ENCODE measurements at regions not wholly inside any gene's neighbourhood (a gene's known extent, or its start where the extent isn't known, plus 50 kb on each side); places are given as distances from the start of the nearest gene placed in this dataset.
"Not testable (repeated sequence)": the region's sequence is repeated elsewhere in the genome, so short reads cannot be mapped to it uniquely, and the experiment has no call there.

- no peak for TF ChIP-seq CTCF (IDR thresholded peaks at IDR 0.05; ENCODE audit: low read depth, low read length, missing control alignments)
- no peak overlapping the region for H3K4me3 ChIP-seq (ENCODE audit: low read depth, low read length)
Observed at GRCh38 chr7:79933144-79933543, 201.5 kb upstream of the GNAI1 start.

GRCh38 chr7:79930604-79931003 lies 204.0 kb upstream of the GNAI1 start:
- no peak for TF ChIP-seq CTCF (IDR thresholded peaks at IDR 0.05; ENCODE audit: low read depth, low read length, missing control alignments)
- no peak for DNase-seq (ENCODE audit: low read depth)
- no peak overlapping the region for H3K4me3 ChIP-seq (ENCODE audit: low read depth, low read length)

More at GRCh38 chr7:79933144-79933543, 201.5 kb upstream of the GNAI1 start:
- no peak for DNase-seq (ENCODE audit: low read depth)

- no peak for TF ChIP-seq CTCF (IDR thresholded peaks at IDR 0.05; ENCODE audit: low read depth, low read length, missing control alignments)
- no peak overlapping the region for H3K4me3 ChIP-seq (ENCODE audit: low read depth, low read length)
- DNase-seq (ENCODE audit: low read depth), result no peak
Observed at GRCh38 chr7:79927116-79927515, 207.5 kb upstream of the GNAI1 start.

- H3K4me3 ChIP-seq (ENCODE audit: low read depth, low read length), result no peak overlapping the region
- DNase-seq (ENCODE audit: low read depth), result no peak
- no peak for TF ChIP-seq CTCF (IDR thresholded peaks at IDR 0.05; ENCODE audit: low read depth, low read length, missing control alignments)
Observed at GRCh38 chr7:79923953-79924352, 210.7 kb upstream of the GNAI1 start.

GRCh38 chr7:79922894-79923293 lies 211.7 kb upstream of the GNAI1 start:
- DNase-seq (ENCODE audit: low read depth), result no peak
- no peak for TF ChIP-seq CTCF (IDR thresholded peaks at IDR 0.05; ENCODE audit: low read depth, low read length, missing control alignments)

GRCh38 chr7:79921976-79922375 lies 212.7 kb upstream of the GNAI1 start:
- no peak for DNase-seq (ENCODE audit: low read depth)
- TF ChIP-seq CTCF (IDR thresholded peaks at IDR 0.05; ENCODE audit: low read depth, low read length, missing control alignments), result no peak
- H3K4me3 ChIP-seq (ENCODE audit: low read depth, low read length), result no peak overlapping the region

More at GRCh38 chr7:79922894-79923293, 211.7 kb upstream of the GNAI1 start:
- H3K4me3 ChIP-seq (ENCODE audit: low read depth, low read length), result no peak overlapping the region

- not testable (repeated sequence) for H3K4me3 ChIP-seq (ENCODE audit: low read depth, low read length); DNase-seq (ENCODE audit: low read depth)
Observed at GRCh38 chr7:79918632-79919031, 216.0 kb upstream of the GNAI1 start.

GRCh38 chr7:79915346-79915745 lies 219.3 kb upstream of the GNAI1 start:
- H3K4me3 ChIP-seq (ENCODE audit: low read depth, low read length); DNase-seq (ENCODE audit: low read depth): not testable (repeated sequence)
